WERI-Rb-1 (cell line): ENCODE measurements at regions not wholly inside any gene's neighbourhood (a gene's known extent, or its start where the extent isn't known, plus 50 kb on each side); places are given as distances from the start of the nearest gene placed in this dataset.

Source experiments
- DNase-seq: peaks from one replicate; pipeline ENCODE4 v3.0.0-alpha.2; 2020
- H3K27ac ChIP-seq: fragments of 250-450 bp; sonication (Bioruptor Pico); 2 replicates; pipeline ENCODE4 v1.5.1; 2020; ENCODE audit warnings: mild to moderate bottlenecking, moderate library complexity
- H3K27me3 ChIP-seq: fragments of 250-450 bp; sonication (Bioruptor Pico); 2 replicates; pipeline ENCODE4 v1.5.1; 2021; ENCODE audit warnings: mild to moderate bottlenecking, low read depth, moderate library complexity; ENCODE audit not compliant: insufficient read depth, severe bottlenecking
- H3K36me3 ChIP-seq: fragments of 250-450 bp; sonication (Bioruptor Pico); 2 replicates; pipeline ENCODE4 v1.5.1; 2020; ENCODE audit warnings: mild to moderate bottlenecking, moderate library complexity
- H3K4me3 ChIP-seq: 2 replicates; pipeline ENCODE4 v1.5.1; 2011; ENCODE audit warnings: low read depth, mild to moderate bottlenecking, control low read depth, low read length
- H3K9me3 ChIP-seq: fragments of 250-450 bp; sonication (Bioruptor Pico); 2 replicates; pipeline ENCODE4 v1.5.1; 2021; ENCODE audit warnings: mild to moderate bottlenecking, moderate library complexity; ENCODE audit not compliant: severe bottlenecking
- CTCF ChIP-seq: IDR thresholded peaks from 2 replicates; pipeline ENCODE4 v1.5.1; 2011; ENCODE audit warnings: low read depth, mild to moderate bottlenecking, control low read depth, inconsistent platforms, low read length

- no peak overlapping the region for H3K4me3 ChIP-seq
- no peak for TF ChIP-seq CTCF
- no peaks in the 10 kb centered on the region for H3K27me3 ChIP-seq
- no peaks in the 10 kb centered on the region for H3K36me3 ChIP-seq
- no peak for DNase-seq
- no peaks in the 10 kb centered on the region for H3K9me3 ChIP-seq
- no peak overlapping the region for H3K27ac ChIP-seq
Observed at GRCh38 chr10:107865691-107866090, 701.2 kb upstream of the SORCS1 start.

- no peak for DNase-seq
- H3K36me3 ChIP-seq: no peaks in the 10 kb centered on the region
- no peak for TF ChIP-seq CTCF
- H3K27me3 ChIP-seq: no peaks in the 10 kb centered on the region
- H3K9me3 ChIP-seq: no peaks in the 10 kb centered on the region
- no peak overlapping the region for H3K27ac ChIP-seq
- H3K4me3 ChIP-seq: no peak overlapping the region
Observed at GRCh38 chr10:107859065-107859464, 694.6 kb upstream of the SORCS1 start.

- Histone ChIP-seq H3K4me3 (no peak overlapping the region), H3K27me3 (no peaks in the 10 kb centered on the region), H3K27ac (no peak overlapping the region), H3K9me3 (no peaks in the 10 kb centered on the region), H3K36me3 (no peaks in the 10 kb centered on the region)
- DNase-seq: no peak
- TF ChIP-seq CTCF: no peak
Observed at GRCh38 chr10:107856047-107856315, 691.5 kb upstream of the SORCS1 start.

GRCh38 chr10:107855301-107856046 is 691.0 kb upstream of the SORCS1 start:
- no peak for DNase-seq
- Histone ChIP-seq H3K36me3 (no peaks in the 10 kb centered on the region), H3K27me3 (no peaks in the 10 kb centered on the region), H3K9me3 (no peaks in the 10 kb centered on the region), H3K27ac (no peak overlapping the region), H3K4me3 (no peak overlapping the region)
- no peak for TF ChIP-seq CTCF

- no peak overlapping the region for H3K4me3 ChIP-seq
- H3K36me3 ChIP-seq: no peaks in the 10 kb centered on the region
- H3K9me3 ChIP-seq: no peaks in the 10 kb centered on the region
- H3K27me3 ChIP-seq: no peaks in the 10 kb centered on the region
- TF ChIP-seq CTCF: no peak
- H3K27ac ChIP-seq: no peak overlapping the region
- no peak for DNase-seq
Observed at GRCh38 chr10:107848726-107849360, 684.3 kb upstream of the SORCS1 start.

GRCh38 chr10:107847620-107848019 is 683.1 kb upstream of the SORCS1 start:
- Histone ChIP-seq H3K36me3 (no peaks in the 10 kb centered on the region), H3K4me3 (no peak overlapping the region), H3K27me3 (no peaks in the 10 kb centered on the region), H3K27ac (no peak overlapping the region), H3K9me3 (no peaks in the 10 kb centered on the region)
- DNase-seq: no peak
- no peak for TF ChIP-seq CTCF
